ENCODE measurements at regions not wholly inside any gene's neighbourhood (a gene's known extent, or its start where the extent isn't known, plus 50 kb on each side); places are given as distances from the start of the nearest gene placed in this dataset.

GRCh38 chr17:36740157-36740556 is 138.8 kb downstream of the MRM1 start:
- intact Hi-C loops (cut with DNase I; ENCODE audit: low total_unique reads), result no loop called here
- TF ChIP-seq, protein P1, sequence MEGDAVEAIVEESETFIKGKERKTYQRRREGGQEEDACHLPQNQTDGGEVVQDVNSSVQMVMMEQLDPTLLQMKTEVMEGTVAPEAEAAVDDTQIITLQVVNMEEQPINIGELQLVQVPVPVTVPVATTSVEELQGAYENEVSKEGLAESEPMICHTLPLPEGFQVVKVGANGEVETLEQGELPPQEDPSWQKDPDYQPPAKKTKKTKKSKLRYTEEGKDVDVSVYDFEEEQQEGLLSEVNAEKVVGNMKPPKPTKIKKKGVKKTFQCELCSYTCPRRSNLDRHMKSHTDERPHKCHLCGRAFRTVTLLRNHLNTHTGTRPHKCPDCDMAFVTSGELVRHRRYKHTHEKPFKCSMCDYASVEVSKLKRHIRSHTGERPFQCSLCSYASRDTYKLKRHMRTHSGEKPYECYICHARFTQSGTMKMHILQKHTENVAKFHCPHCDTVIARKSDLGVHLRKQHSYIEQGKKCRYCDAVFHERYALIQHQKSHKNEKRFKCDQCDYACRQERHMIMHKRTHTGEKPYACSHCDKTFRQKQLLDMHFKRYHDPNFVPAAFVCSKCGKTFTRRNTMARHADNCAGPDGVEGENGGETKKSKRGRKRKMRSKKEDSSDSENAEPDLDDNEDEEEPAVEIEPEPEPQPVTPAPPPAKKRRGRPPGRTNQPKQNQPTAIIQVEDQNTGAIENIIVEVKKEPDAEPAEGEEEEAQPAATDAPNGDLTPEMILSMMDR (IDR thresholded peaks at IDR 0.05), result no peak
- TF ChIP-seq POLR2A (IDR thresholded peaks at IDR 0.05), result no peak
- WGBS, 2 donors, result 76 to 81% methylated on average over 8 of the region's 8 CpGs
- no peak overlapping the region for H3K4me3 ChIP-seq (ENCODE audit: low read depth, poor library complexity, severe bottlenecking)
- no peak for DNase-seq (ENCODE audit: low spot score in 2 of 2)

- DNase-seq (ENCODE audit: low spot score in 2 of 2), result no peak
- no peak for TF ChIP-seq POLR2A (IDR thresholded peaks at IDR 0.05)
- TF ChIP-seq, protein P1 (IDR thresholded peaks at IDR 0.05), result no peak
- intact Hi-C loops (cut with DNase I; ENCODE audit: low total_unique reads), result no loop called here
- 84 to 87% methylated on average over 6 of the region's 6 CpGs for WGBS, 2 donors
- H3K4me3 ChIP-seq (ENCODE audit: low read depth, poor library complexity, severe bottlenecking), result no peak overlapping the region
Measured at GRCh38 chr17:36741019-36741902, 139.9 kb downstream of the MRM1 start.

GRCh38 chr17:36742267-36743000 is 141.1 kb downstream of the MRM1 start:
- TF ChIP-seq, protein P1 (IDR thresholded peaks at IDR 0.05), result no peak
- no peak for TF ChIP-seq POLR2A (IDR thresholded peaks at IDR 0.05)
- no peak for DNase-seq (ENCODE audit: low spot score in 2 of 2)
- intact Hi-C loops (cut with DNase I; ENCODE audit: low total_unique reads), result no loop called here
- 55 to 59% methylated on average over 18 of the region's 18 CpGs for WGBS, 2 donors
- no peak overlapping the region for H3K4me3 ChIP-seq (ENCODE audit: low read depth, poor library complexity, severe bottlenecking)

DNA sequence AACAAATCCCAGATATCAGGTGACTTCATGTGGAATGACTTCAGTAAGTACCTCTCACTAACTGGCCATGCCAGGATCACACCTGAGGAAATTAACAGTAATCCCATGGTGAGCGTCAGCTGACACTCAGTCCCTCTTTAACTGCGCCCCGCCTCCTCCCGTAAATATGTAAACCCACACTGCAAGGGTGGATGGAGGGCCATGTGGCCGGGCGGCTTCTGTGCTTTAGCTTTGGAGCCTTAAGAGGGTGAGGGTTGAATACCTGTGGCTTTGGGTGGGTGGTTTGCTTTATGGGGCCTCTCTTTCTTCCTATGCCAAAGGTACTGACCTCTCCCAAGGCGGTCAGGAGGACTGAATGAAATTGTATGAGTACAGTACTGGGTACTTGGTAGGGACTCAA is 141.7 kb downstream of the MRM1 start:
- intact Hi-C loops (cut with DNase I; ENCODE audit: low total_unique reads), result no loop called here
- 69 to 75% methylated on average over 7 of the region's 7 CpGs for WGBS, 2 donors
- H3K4me3 ChIP-seq (ENCODE audit: low read depth, poor library complexity, severe bottlenecking), result no peak overlapping the region
- no peak for TF ChIP-seq POLR2A (IDR thresholded peaks at IDR 0.05)
- TF ChIP-seq, protein P1 (IDR thresholded peaks at IDR 0.05), result no peak
- no peak for DNase-seq (ENCODE audit: low spot score in 2 of 2)

- TF ChIP-seq, protein P1 (IDR thresholded peaks at IDR 0.05), result no peak
- TF ChIP-seq POLR2A (IDR thresholded peaks at IDR 0.05), result no peak
- H3K4me3 ChIP-seq (ENCODE audit: low read depth, poor library complexity, severe bottlenecking), result no peak overlapping the region
- WGBS, 2 donors, result 80 to 83% methylated on average over 18 of the region's 18 CpGs
- DNase-seq (ENCODE audit: low spot score in 2 of 2), result no peak
- intact Hi-C loops (cut with DNase I; ENCODE audit: low total_unique reads), result no loop called here
Measured at GRCh38 chr17:36746381-36747053, 145.1 kb downstream of the MRM1 start.
